ENCODE measurements at regions not wholly inside any gene's neighbourhood (a gene's known extent, or its start where the extent isn't known, plus 50 kb on each side); places are given as distances from the start of the nearest gene placed in this dataset.

- TF ChIP-seq CTCF (IDR thresholded peaks at IDR 0.05) (no peak), POLR2A (IDR thresholded peaks at IDR 0.05) (no peak), EP300 (IDR thresholded peaks at IDR 0.05) (no peak)
These were observed 61.7 kb upstream of the NCK2 start for GRCh38 chr2:105683011-105683492.
